ENCODE measurements at regions not wholly inside any gene's neighbourhood (a gene's known extent, or its start where the extent isn't known, plus 50 kb on each side); places are given as distances from the start of the nearest gene placed in this dataset.
A peak's percentile ranks its signal among the peaks of the same experiment; 100 is the strongest.

GRCh38 chr7:22934473-22935065 is 79.4 kb downstream of the HYCC1 start:
- no peak for DNase-seq
- no peak for TF ChIP-seq GATA1 (IDR thresholded peaks at IDR 0.05; ENCODE audit: low read depth, low read length)
- no peak for TF ChIP-seq POLR2A (IDR thresholded peaks at IDR 0.05; ENCODE audit: low read length)

- TF ChIP-seq GATA1 (IDR thresholded peaks at IDR 0.05; ENCODE audit: low read depth, low read length) (no peak), POLR2A (IDR thresholded peaks at IDR 0.05; ENCODE audit: low read length) (no peak)
- DNase-seq: no peak
Measured at GRCh38 chr7:22934023-22934422, 79.9 kb downstream of the HYCC1 start.

- no peak for DNase-seq
- TF ChIP-seq POLR2A (IDR thresholded peaks at IDR 0.05; ENCODE audit: low read length): no peak
- TF ChIP-seq GATA1 (IDR thresholded peaks at IDR 0.05; ENCODE audit: low read depth, low read length): no peak
Measured at GRCh38 chr7:22932896-22933295, 81.0 kb downstream of the HYCC1 start.

- no peak for DNase-seq
- TF ChIP-seq GATA1 (IDR thresholded peaks at IDR 0.05; ENCODE audit: low read depth, low read length) (no peak), POLR2A (IDR thresholded peaks at IDR 0.05; ENCODE audit: low read length) (no peak)
Measured at GRCh38 chr7:22931011-22931410, 82.9 kb downstream of the HYCC1 start.

- TF ChIP-seq GATA1 (IDR thresholded peaks at IDR 0.05; ENCODE audit: low read depth, low read length) (no peak), POLR2A (IDR thresholded peaks at IDR 0.05; ENCODE audit: low read length) (no peak)
- no peak for DNase-seq
Measured at GRCh38 chr7:22922307-22922706, 91.6 kb downstream of the HYCC1 start.

- no peak for DNase-seq
- TF ChIP-seq POLR2A (IDR thresholded peaks at IDR 0.05; ENCODE audit: low read length): no peak
- TF ChIP-seq GATA1 (IDR thresholded peaks at IDR 0.05; ENCODE audit: low read depth, low read length): no peak
Measured at GRCh38 chr7:22921386-22922086, 92.4 kb downstream of the HYCC1 start.

GRCh38 chr7:22920672-22921071 is 93.3 kb downstream of the HYCC1 start:
- peak; percentile 24 to 67 for DNase-seq
- no peak for TF ChIP-seq POLR2A (IDR thresholded peaks at IDR 0.05; ENCODE audit: low read length)
- TF ChIP-seq GATA1 (IDR thresholded peaks at IDR 0.05; ENCODE audit: low read depth, low read length): no peak

GRCh38 chr7:22913158-22913557 is 90.5 kb upstream of the TOMM7 start:
- TF ChIP-seq POLR2A (IDR thresholded peaks at IDR 0.05; ENCODE audit: low read length): no peak
- TF ChIP-seq GATA1 (IDR thresholded peaks at IDR 0.05; ENCODE audit: low read depth, low read length): no peak
- DNase-seq: no peak

- TF ChIP-seq GATA1 (IDR thresholded peaks at IDR 0.05; ENCODE audit: low read depth, low read length) (no peak), POLR2A (IDR thresholded peaks at IDR 0.05; ENCODE audit: low read length) (no peak)
- no peak for DNase-seq
Measured at GRCh38 chr7:22911889-22912288, 89.2 kb upstream of the TOMM7 start.

- TF ChIP-seq GATA1 (IDR thresholded peaks at IDR 0.05; ENCODE audit: low read depth, low read length) (no peak), POLR2A (IDR thresholded peaks at IDR 0.05; ENCODE audit: low read length) (no peak)
- DNase-seq: no peak
Measured at GRCh38 chr7:22909917-22910316, 87.3 kb upstream of the TOMM7 start.

GRCh38 chr7:22907805-22908204 is 85.2 kb upstream of the TOMM7 start:
- DNase-seq: no peak

GRCh38 chr7:22900784-22901183 is 78.1 kb upstream of the TOMM7 start:
- TF ChIP-seq POLR2A (IDR thresholded peaks at IDR 0.05; ENCODE audit: low read length) (no peak), GATA1 (IDR thresholded peaks at IDR 0.05; ENCODE audit: low read depth, low read length) (no peak)
- DNase-seq: no peak

More at GRCh38 chr7:22907805-22908204, 85.2 kb upstream of the TOMM7 start:
- TF ChIP-seq POLR2A (IDR thresholded peaks at IDR 0.05; ENCODE audit: low read length): no peak

- TF ChIP-seq POLR2A (IDR thresholded peaks at IDR 0.05; ENCODE audit: low read length) (no peak), GATA1 (IDR thresholded peaks at IDR 0.05; ENCODE audit: low read depth, low read length) (no peak)
- no peak for DNase-seq
Measured at GRCh38 chr7:22900101-22900500, 77.5 kb upstream of the TOMM7 start.

- DNase-seq: no peak
- TF ChIP-seq POLR2A (IDR thresholded peaks at IDR 0.05; ENCODE audit: low read length) (no peak), GATA1 (IDR thresholded peaks at IDR 0.05; ENCODE audit: low read depth, low read length) (no peak)
Measured at GRCh38 chr7:22896917-22897316, 74.3 kb upstream of the TOMM7 start.

GRCh38 chr7:22895828-22896165 is 73.1 kb upstream of the TOMM7 start:
- DNase-seq: no peak
- TF ChIP-seq GATA1 (IDR thresholded peaks at IDR 0.05; ENCODE audit: low read depth, low read length) (no peak), POLR2A (IDR thresholded peaks at IDR 0.05; ENCODE audit: low read length) (no peak)

Measured in erythroblast (primary cell).